CD14-positive monocyte (primary cell): ENCODE measurements at regions not wholly inside any gene's neighbourhood (a gene's known extent, or its start where the extent isn't known, plus 50 kb on each side); places are given as distances from the start of the nearest gene placed in this dataset.
A peak's percentile ranks its signal among the peaks of the same experiment; 100 is the strongest.

ENCODE experiments used
- DNase-seq, 3 donors: peaks; one replicate each; pipeline ENCODE4 v3.0.0-alpha.2; 2011 to 2022
- H2AFZ ChIP-seq: 2 replicates; pipeline ENCODE4 v1.6.0; 2012; ENCODE audit warnings: mild to moderate bottlenecking, low read depth, low read length, inconsistent platforms; ENCODE audit not compliant: insufficient read depth, poor library complexity, severe bottlenecking
- H3K27ac ChIP-seq, 2 donors: 1 replicate in 1 of 2; 2 replicates in 1 of 2; pipeline ENCODE4 v1.5.1; 2012 to 2013; ENCODE audit warnings: low read length in 2 of 2, control low read depth in 1 of 2, inconsistent platforms in 1 of 2, low read depth in 1 of 2, mild to moderate bottlenecking in 1 of 2
- H3K27me3 ChIP-seq, 2 donors: one replicate each; pipeline versions ENCODE4 v1.6.0 to v1.6.1; 2011 to 2013; ENCODE audit warnings: low read length in 2 of 2; ENCODE audit not compliant: control insufficient read depth in 2 of 2, insufficient read depth in 2 of 2
- H3K36me3 ChIP-seq, 2 donors: replicated peaks in 1 of 2; 1 replicate in 1 of 2; 2 replicates in 1 of 2; pipeline versions ENCODE4 v1.5.1 to v1.6.1; 2012 to 2013; ENCODE audit warnings: low read length in 2 of 2, control low read depth in 1 of 2, inconsistent platforms in 1 of 2, mild to moderate bottlenecking in 1 of 2; ENCODE audit not compliant: insufficient read depth in 2 of 2, control insufficient read depth in 1 of 2
- H3K4me1 ChIP-seq, 2 donors: 1 replicate in 1 of 2; 2 replicates in 1 of 2; pipeline versions ENCODE4 v1.5.1 to v1.6.1; 2012 to 2013; ENCODE audit warnings: low read length in 2 of 2, control low read depth in 1 of 2, inconsistent platforms in 1 of 2, mild to moderate bottlenecking in 1 of 2, moderate library complexity in 1 of 2; ENCODE audit not compliant: insufficient read depth in 2 of 2, control insufficient read depth in 1 of 2
- H3K4me2 ChIP-seq: replicated peaks from 2 replicates; pipeline ENCODE3; 2012; ENCODE audit warnings: low read length, moderate library complexity, mild to moderate bottlenecking; ENCODE audit not compliant: poor library complexity, severe bottlenecking; ENCODE audit errors: extremely low read depth
- H3K4me3 ChIP-seq, 3 experiments: fragments of 200-600 bp in 1 of 3; sonication (generic) in 1 of 3; replicated peaks in 1 of 3; 1 replicate in 2 of 3; 2 replicates in 1 of 3; pipeline ENCODE4 v1.5.1; 2011 to 2013; ENCODE audit warnings: low read length in 3 of 3, mild to moderate bottlenecking in 3 of 3, control low read depth in 2 of 3, low read depth in 2 of 3, inconsistent platforms in 1 of 3, moderate library complexity in 1 of 3
- H3K79me2 ChIP-seq: 2 replicates; pipeline ENCODE4 v1.6.0; 2012; ENCODE audit warnings: mild to moderate bottlenecking, control low read depth, inconsistent platforms, low read length, moderate library complexity; ENCODE audit not compliant: insufficient read depth
- H3K9ac ChIP-seq: 2 replicates; pipeline ENCODE4 v1.6.0; 2017; ENCODE audit warnings: low read length, mild to moderate bottlenecking; ENCODE audit not compliant: insufficient read depth, poor library complexity, severe bottlenecking
- H3K9me3 ChIP-seq, 2 donors: replicated peaks in 1 of 2; 1 replicate in 1 of 2; 2 replicates in 1 of 2; pipeline versions ENCODE4 v1.5.1 to v1.6.1; 2012 to 2013; ENCODE audit warnings: low read length in 2 of 2, control low read depth in 1 of 2; ENCODE audit not compliant: control insufficient read depth in 1 of 2, insufficient read depth in 1 of 2
- H4K20me1 ChIP-seq: 2 replicates; pipeline ENCODE4 v1.6.0; 2012; ENCODE audit warnings: mild to moderate bottlenecking, low read length, control low read depth, moderate library complexity; ENCODE audit not compliant: insufficient read depth
- H3K27ac Mint-ChIP-seq, 7 donors: one replicate each; pipeline ENCODE4 v1.8.0; 2020; ENCODE audit warnings: mild to moderate bottlenecking in 7 of 7, mixed read lengths in 7 of 7, moderate library complexity in 6 of 7, inconsistent platforms in 2 of 7
- H3K27me3 Mint-ChIP-seq, 3 donors: one replicate each; pipeline ENCODE4 v1.8.0; 2021 to 2022; ENCODE audit warnings: low read depth in 3 of 3, mild to moderate bottlenecking in 3 of 3, mixed read lengths in 3 of 3, moderate library complexity in 3 of 3, inconsistent platforms in 1 of 3
- H3K36me3 Mint-ChIP-seq, 2 donors: one replicate each; pipeline ENCODE4 v1.8.0; 2020; ENCODE audit warnings: mixed read lengths in 2 of 2, inconsistent platforms in 1 of 2, mild to moderate bottlenecking in 1 of 2
- H3K4me1 Mint-ChIP-seq: one replicate; pipeline ENCODE4 v1.8.0; 2020; ENCODE audit warnings: mild to moderate bottlenecking, mixed read lengths
- H3K4me3 Mint-ChIP-seq, 2 donors: one replicate each; pipeline ENCODE4 v1.8.0; 2020; ENCODE audit warnings: mild to moderate bottlenecking in 2 of 2, mixed read lengths in 2 of 2, moderate library complexity in 1 of 2
- H3K9me3 Mint-ChIP-seq, 7 donors: one replicate each; pipeline ENCODE4 v1.8.0; 2020 to 2022; ENCODE audit warnings: mixed read lengths in 7 of 7, mild to moderate bottlenecking in 6 of 7, moderate library complexity in 6 of 7, inconsistent platforms in 2 of 7
- CTCF ChIP-seq: fragments of 200-600 bp; IDR thresholded peaks from one replicate; pipeline ENCODE4 v1.8.0; 2022; ENCODE audit warnings: antibody characterized with exemption, mild to moderate bottlenecking
- WGBS: methylation state at CpG from one replicate; pipeline ENCODE4 v1.1.5; 2013; ENCODE audit warnings: missing lambda C conversion rate; ENCODE audit not compliant: insufficient coverage; 5-methylcytosine and 5-hydroxymethylcytosine counted together
- intact Hi-C, 2 donors: fragments of 100-400 bp; cut with micrococcal nuclease; formaldehyde crosslinking; loops; one replicate each; pipeline versions ENCODE4 v1.15.0 to v1.15.1; 2023

- Histone ChIP-seq H3K36me3 (peaks cover 17 to 30% of the 10 kb centered on the region in 2 donors), H3K79me2 (peaks cover 100% of the 10 kb centered on the region), H3K4me1 (peaks cover 7 to 27% of the 10 kb centered on the region in 2 donors), H4K20me1 (peaks cover 82% of the 10 kb centered on the region), H3K4me2 (no peak overlapping the region), H3K9ac (no peak overlapping the region), H3K4me3 (no peak overlapping the region), H3K9me3 (no peaks in the 10 kb centered on the region), H2AFZ (no peak overlapping the region), H3K27me3 (no peaks in the 10 kb centered on the region), H3K27ac (peak overlapping the region in 1 of 2 donors; percentile 53)
- H3K27me3 Mint-ChIP-seq, result no peaks in the 10 kb centered on the region
- no peak overlapping the region for H3K4me3 Mint-ChIP-seq
- intact Hi-C loops, result no loop called here
- TF ChIP-seq CTCF, result no peak
- H3K27ac Mint-ChIP-seq, result peak overlapping the region in 3 of 7 donors; percentile 15 to 43 (median 19)
- no peaks in the 10 kb centered on the region for H3K9me3 Mint-ChIP-seq
- peaks cover 47% of the 10 kb centered on the region for H3K4me1 Mint-ChIP-seq
- no peak for DNase-seq
- peaks cover 20 to 30% of the 10 kb centered on the region in 2 donors for H3K36me3 Mint-ChIP-seq
- WGBS, result no CpG with 5 or more reads among the region's 1 CpG
Measured at GRCh38 chr13:50073340-50073739, 58.1 kb downstream of the KCNRG start.

GRCh38 chr13:50074843-50075242, 59.6 kb downstream of the KCNRG start:
- peaks cover 55% of the 10 kb centered on the region for H3K4me1 Mint-ChIP-seq

More at GRCh38 chr13:50074843-50075242, 59.6 kb downstream of the KCNRG start:
- no peak overlapping the region for H3K4me3 Mint-ChIP-seq
- Histone ChIP-seq H3K27me3 (no peaks in the 10 kb centered on the region), H3K79me2 (peaks cover 100% of the 10 kb centered on the region), H3K4me1 (peaks cover 8 to 29% of the 10 kb centered on the region in 2 donors), H3K4me3 (no peak overlapping the region), H3K9ac (no peak overlapping the region), H3K36me3 (peaks cover 12 to 24% of the 10 kb centered on the region in 2 donors), H4K20me1 (peaks cover 81% of the 10 kb centered on the region), H3K27ac (peak overlapping the region in 1 of 2 donors; percentile 53), H3K9me3 (no peaks in the 10 kb centered on the region), H2AFZ (no peak overlapping the region), H3K4me2 (no peak overlapping the region)
- peak overlapping the region in 1 of 7 donors; percentile 57 for H3K27ac Mint-ChIP-seq
- no peaks in the 10 kb centered on the region for H3K27me3 Mint-ChIP-seq
- H3K36me3 Mint-ChIP-seq, result peaks cover 16 to 25% of the 10 kb centered on the region in 2 donors
- WGBS, result no CpG with 5 or more reads among the region's 1 CpG
- no peak for DNase-seq
- no peak for TF ChIP-seq CTCF
- H3K9me3 Mint-ChIP-seq, result no peaks in the 10 kb centered on the region
- intact Hi-C loops, result no loop called here
